Activated naive CD4-positive, alpha-beta T cell treated with anti-CD3 and anti-CD28 coated beads, Interleukin-2, amount 50 U/mL, for 24 hours (primary cell): ENCODE measurements at regions not wholly inside any gene's neighbourhood (a gene's known extent, or its start where the extent isn't known, plus 50 kb on each side); places are given as distances from the start of the nearest gene placed in this dataset.

Experiments used
- H3K27ac Mint-ChIP-seq: one replicate; pipeline ENCODE4 v1.8.0; 2021; ENCODE audit warnings: mild to moderate bottlenecking, mixed read lengths
- H3K27me3 Mint-ChIP-seq: one replicate; pipeline ENCODE4 v1.8.0; 2021; ENCODE audit warnings: mixed read lengths
- H3K36me3 Mint-ChIP-seq: one replicate; pipeline ENCODE4 v1.8.0; 2021; ENCODE audit warnings: mixed read lengths
- H3K4me1 Mint-ChIP-seq: one replicate; pipeline ENCODE4 v1.8.0; 2021; ENCODE audit warnings: mixed read lengths
- H3K4me3 Mint-ChIP-seq: one replicate; pipeline ENCODE4 v1.8.0; 2021; ENCODE audit warnings: mild to moderate bottlenecking, mixed read lengths
- H3K9me3 Mint-ChIP-seq: one replicate; pipeline ENCODE4 v1.8.0; 2021; ENCODE audit warnings: mixed read lengths

DNA sequence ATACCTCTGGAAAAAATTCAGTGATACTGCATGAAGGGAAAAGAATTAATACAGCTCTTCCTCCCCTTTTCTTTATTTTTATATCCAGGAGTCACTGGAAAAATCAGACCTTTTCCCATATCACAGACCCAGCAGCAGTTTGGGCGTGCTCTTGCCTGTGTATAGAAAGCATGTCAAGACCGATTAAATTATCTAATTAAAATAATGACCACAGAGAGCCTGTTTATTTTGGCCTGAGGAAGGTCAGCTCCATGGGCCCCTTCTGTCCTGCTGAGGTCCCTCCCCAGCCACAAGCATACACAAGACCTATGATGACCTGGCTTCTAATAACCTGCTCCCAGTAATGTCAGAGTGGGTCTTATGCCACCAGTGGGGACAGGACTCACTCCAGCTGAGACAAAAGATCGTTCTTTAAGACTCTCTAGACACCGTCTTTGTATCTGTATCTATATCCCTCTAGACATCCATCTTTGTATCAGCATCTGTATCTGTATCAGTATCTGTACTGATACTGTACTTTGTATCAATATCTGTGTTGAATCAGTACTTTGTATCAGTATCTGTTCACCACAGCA, 147.8 kb downstream of the VAPA start:
- Mint-ChIP-seq H3K4me3 (no peak overlapping the region), H3K36me3 (no peaks in the 10 kb centered on the region), H3K9me3 (no peaks in the 10 kb centered on the region), H3K4me1 (no peaks in the 10 kb centered on the region), H3K27me3 (peaks cover 2% of the 10 kb centered on the region), H3K27ac (no peak overlapping the region)

- H3K36me3 Mint-ChIP-seq: no peaks in the 10 kb centered on the region
- H3K9me3 Mint-ChIP-seq: no peaks in the 10 kb centered on the region
- H3K4me3 Mint-ChIP-seq: no peak overlapping the region
- H3K27me3 Mint-ChIP-seq: peaks cover 2% of the 10 kb centered on the region
- no peak overlapping the region for H3K27ac Mint-ChIP-seq
- H3K4me1 Mint-ChIP-seq: no peaks in the 10 kb centered on the region
Measured at GRCh38 chr18:10062302-10063300, 148.8 kb downstream of the VAPA start.

DNA sequence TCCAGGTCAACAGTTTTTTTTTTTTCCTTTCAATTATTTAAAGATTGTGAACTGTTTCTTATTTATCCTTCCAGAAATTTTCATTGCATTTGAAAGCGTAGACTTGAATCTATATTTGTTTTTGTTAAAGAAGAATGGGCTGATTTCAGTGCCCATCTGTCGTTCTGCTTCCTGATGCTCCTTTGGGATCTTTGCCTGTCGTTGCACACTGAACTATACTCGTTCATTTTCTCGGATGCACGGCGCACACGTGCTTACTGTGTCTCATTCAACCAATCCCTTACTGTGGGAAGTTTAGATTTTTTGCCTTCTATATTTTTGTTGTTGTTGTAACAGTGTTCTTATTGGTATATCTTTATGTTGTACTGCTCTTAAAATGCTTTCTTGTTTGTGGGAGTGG, 149.7 kb downstream of the VAPA start:
- Mint-ChIP-seq H3K36me3 (no peaks in the 10 kb centered on the region), H3K27ac (no peak overlapping the region), H3K4me3 (no peak overlapping the region), H3K4me1 (no peaks in the 10 kb centered on the region), H3K9me3 (no peaks in the 10 kb centered on the region), H3K27me3 (peaks cover 2% of the 10 kb centered on the region)

DNA sequence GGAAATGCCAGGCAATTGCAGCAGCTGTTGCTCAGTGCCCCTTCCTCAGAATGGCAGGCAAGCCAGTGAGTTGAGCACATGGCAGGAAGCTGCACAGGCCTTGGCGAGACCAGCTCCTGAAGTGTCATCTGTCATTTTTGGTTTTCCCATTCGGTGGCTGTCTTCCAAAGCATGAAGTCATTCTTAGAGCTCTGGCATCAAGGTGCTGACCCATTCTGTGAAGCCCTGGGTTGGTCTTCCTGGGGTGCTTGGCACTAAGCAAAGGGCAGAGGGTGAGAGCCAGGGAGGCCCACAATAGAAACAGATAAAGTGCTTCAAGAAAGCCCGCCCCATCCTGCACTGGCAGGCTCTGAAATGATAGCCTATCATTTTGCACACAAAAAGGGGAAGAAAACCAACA, 150.5 kb downstream of the VAPA start:
- H3K27me3 Mint-ChIP-seq: peaks cover 2% of the 10 kb centered on the region
- no peaks in the 10 kb centered on the region for H3K36me3 Mint-ChIP-seq
- no peaks in the 10 kb centered on the region for H3K4me1 Mint-ChIP-seq
- H3K27ac Mint-ChIP-seq: no peak overlapping the region
- H3K9me3 Mint-ChIP-seq: no peaks in the 10 kb centered on the region
- H3K4me3 Mint-ChIP-seq: no peak overlapping the region

GRCh38 chr18:10065296-10065695, 151.5 kb downstream of the VAPA start:
- Mint-ChIP-seq H3K4me1 (no peaks in the 10 kb centered on the region), H3K27ac (no peak overlapping the region), H3K36me3 (no peaks in the 10 kb centered on the region), H3K9me3 (no peaks in the 10 kb centered on the region), H3K4me3 (no peak overlapping the region), H3K27me3 (peaks cover 2% of the 10 kb centered on the region)

DNA sequence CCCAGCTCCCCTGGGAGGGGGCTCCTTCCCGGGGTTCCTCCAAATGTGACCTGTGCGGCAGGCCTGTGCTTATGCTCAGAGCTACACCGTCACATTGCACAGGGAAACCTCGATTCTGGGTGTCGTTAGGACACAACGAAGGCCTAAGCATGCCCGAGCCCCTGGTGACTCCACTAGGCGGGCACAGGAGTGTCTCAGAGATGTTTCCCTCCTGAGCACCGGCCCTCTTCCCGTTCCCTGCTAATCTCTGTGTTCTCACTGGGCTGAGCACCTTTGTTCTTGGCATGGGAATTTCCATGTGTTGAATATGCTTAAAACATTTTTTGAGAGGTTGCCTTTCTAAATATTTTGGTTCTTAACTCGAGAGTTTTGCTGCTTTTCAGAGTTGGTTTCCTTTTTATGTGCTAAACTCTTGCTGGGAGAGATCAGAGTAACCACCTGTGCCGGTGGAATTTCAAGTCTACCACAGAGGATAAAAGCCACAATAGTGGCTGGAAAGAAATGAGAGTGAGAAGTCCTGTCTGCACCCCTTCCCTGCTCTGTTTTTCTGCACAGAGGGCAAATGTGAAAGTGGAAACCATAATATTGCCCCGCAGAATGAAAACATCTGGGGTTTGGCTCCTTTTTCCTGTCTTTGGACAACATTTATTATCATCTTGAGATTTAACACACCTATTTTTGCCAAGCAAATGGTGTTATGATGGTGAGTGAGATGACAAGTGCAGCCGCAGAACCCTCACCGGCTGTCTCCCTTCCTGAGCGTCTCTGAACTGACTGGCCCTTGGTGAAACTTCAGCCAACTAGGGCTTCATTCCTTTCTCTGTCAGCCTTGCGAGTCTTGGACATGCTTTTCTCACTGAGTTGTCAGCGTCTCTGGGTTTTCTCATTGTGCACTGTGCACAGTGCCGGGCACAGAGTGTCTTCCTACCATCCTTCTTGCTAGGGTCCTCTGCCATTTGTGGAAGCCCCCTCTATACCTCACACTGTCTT, 154.1 kb downstream of the VAPA start:
- Mint-ChIP-seq H3K27ac (no peak overlapping the region), H3K36me3 (no peaks in the 10 kb centered on the region), H3K27me3 (peaks cover 2% of the 10 kb centered on the region), H3K4me3 (no peak overlapping the region), H3K9me3 (no peaks in the 10 kb centered on the region), H3K4me1 (no peaks in the 10 kb centered on the region)

DNA sequence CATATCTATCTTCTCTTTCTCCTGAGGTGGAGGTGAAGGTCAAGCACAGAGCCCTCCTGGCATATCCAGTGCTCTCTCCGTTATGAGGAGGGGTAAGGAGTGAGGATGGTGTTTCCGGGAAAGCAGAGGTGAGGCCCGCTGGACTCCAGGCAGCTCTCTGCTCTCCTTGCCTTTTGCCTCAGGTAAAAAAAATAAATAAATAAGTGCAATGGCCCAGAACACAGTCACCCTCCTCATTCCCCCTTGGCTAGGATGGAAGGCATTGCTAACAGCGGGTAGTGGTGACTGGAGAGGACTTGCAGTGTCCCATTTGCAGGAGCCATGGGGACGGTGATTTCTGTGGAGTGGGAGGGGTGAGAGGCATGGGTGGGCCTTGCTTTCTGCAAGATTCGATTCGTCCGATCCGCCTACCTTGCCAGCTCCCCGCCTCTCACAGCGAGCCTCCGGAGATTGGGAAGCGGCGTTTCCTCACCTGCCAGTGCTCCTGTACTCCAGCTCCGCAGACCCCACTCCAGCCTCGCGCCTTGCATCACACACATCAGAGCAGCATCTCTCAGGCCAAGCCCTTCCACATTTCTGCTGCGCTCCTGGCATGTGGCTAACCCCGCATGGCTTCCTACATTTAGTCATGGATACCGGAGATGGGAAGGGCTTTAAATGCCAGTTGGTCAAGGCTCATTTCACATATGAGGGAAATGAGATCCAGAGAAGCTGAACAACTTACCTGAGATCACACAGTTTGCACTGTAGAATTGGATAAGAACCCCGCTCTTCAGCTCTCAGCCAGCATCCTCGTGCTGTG, 155.2 kb downstream of the VAPA start:
- no peaks in the 10 kb centered on the region for H3K36me3 Mint-ChIP-seq
- H3K4me1 Mint-ChIP-seq: no peaks in the 10 kb centered on the region
- H3K4me3 Mint-ChIP-seq: no peak overlapping the region
- peaks cover 2% of the 10 kb centered on the region for H3K27me3 Mint-ChIP-seq
- H3K9me3 Mint-ChIP-seq: no peaks in the 10 kb centered on the region
- H3K27ac Mint-ChIP-seq: no peak overlapping the region

- Mint-ChIP-seq H3K4me3 (no peak overlapping the region), H3K9me3 (no peaks in the 10 kb centered on the region), H3K4me1 (no peaks in the 10 kb centered on the region), H3K36me3 (no peaks in the 10 kb centered on the region), H3K27ac (no peak overlapping the region), H3K27me3 (peaks cover 1% of the 10 kb centered on the region)
Measured at GRCh38 chr18:10070561-10071000, 156.8 kb downstream of the VAPA start.

GRCh38 chr18:10072671-10073175, 158.9 kb downstream of the VAPA start:
- Mint-ChIP-seq H3K36me3 (no peaks in the 10 kb centered on the region), H3K27ac (no peak overlapping the region)

GRCh38 chr18:10074110-10074509, 160.3 kb downstream of the VAPA start:
- H3K27ac Mint-ChIP-seq: no peak overlapping the region
- H3K27me3 Mint-ChIP-seq: no peaks in the 10 kb centered on the region
- no peak overlapping the region for H3K4me3 Mint-ChIP-seq
- no peaks in the 10 kb centered on the region for H3K9me3 Mint-ChIP-seq
- H3K4me1 Mint-ChIP-seq: no peaks in the 10 kb centered on the region
- H3K36me3 Mint-ChIP-seq: no peaks in the 10 kb centered on the region

More at GRCh38 chr18:10072671-10073175, 158.9 kb downstream of the VAPA start:
- Mint-ChIP-seq H3K9me3 (no peaks in the 10 kb centered on the region), H3K4me3 (no peak overlapping the region), H3K4me1 (no peaks in the 10 kb centered on the region), H3K27me3 (no peaks in the 10 kb centered on the region)

DNA sequence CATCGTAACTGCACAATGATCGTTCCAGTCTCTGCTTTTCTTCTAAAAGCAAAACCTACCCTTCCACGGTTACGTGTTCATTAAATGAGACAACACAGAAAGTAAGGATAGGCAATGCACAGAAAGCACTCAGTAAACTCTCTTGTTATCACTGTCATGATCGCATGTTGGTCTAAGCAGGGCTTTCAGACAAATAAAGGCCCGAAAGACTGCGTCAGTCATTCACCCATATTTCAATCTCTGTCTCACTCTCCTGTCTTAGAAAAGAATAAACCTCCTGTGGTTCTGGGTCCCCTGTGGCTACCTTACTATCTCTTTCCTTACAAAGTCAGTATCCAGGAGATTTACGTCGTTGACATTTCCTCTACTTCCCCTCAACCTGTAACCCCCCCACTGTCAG, 160.9 kb downstream of the VAPA start:
- no peaks in the 10 kb centered on the region for H3K4me1 Mint-ChIP-seq
- no peaks in the 10 kb centered on the region for H3K27me3 Mint-ChIP-seq
- H3K36me3 Mint-ChIP-seq: no peaks in the 10 kb centered on the region
- no peak overlapping the region for H3K27ac Mint-ChIP-seq
- H3K9me3 Mint-ChIP-seq: no peaks in the 10 kb centered on the region
- no peak overlapping the region for H3K4me3 Mint-ChIP-seq

GRCh38 chr18:10076502-10077030, 162.8 kb downstream of the VAPA start:
- no peak overlapping the region for H3K27ac Mint-ChIP-seq
- no peaks in the 10 kb centered on the region for H3K27me3 Mint-ChIP-seq
- H3K36me3 Mint-ChIP-seq: no peaks in the 10 kb centered on the region
- H3K4me3 Mint-ChIP-seq: no peak overlapping the region
- H3K9me3 Mint-ChIP-seq: no peaks in the 10 kb centered on the region
- H3K4me1 Mint-ChIP-seq: no peaks in the 10 kb centered on the region

GRCh38 chr18:10077986-10078385, 164.2 kb downstream of the VAPA start:
- peaks cover 1% of the 10 kb centered on the region for H3K27me3 Mint-ChIP-seq
- H3K27ac Mint-ChIP-seq: no peak overlapping the region
- H3K9me3 Mint-ChIP-seq: peaks cover 9% of the 10 kb centered on the region
- H3K4me1 Mint-ChIP-seq: no peaks in the 10 kb centered on the region
- no peak overlapping the region for H3K4me3 Mint-ChIP-seq
- peaks cover 5% of the 10 kb centered on the region for H3K36me3 Mint-ChIP-seq

DNA sequence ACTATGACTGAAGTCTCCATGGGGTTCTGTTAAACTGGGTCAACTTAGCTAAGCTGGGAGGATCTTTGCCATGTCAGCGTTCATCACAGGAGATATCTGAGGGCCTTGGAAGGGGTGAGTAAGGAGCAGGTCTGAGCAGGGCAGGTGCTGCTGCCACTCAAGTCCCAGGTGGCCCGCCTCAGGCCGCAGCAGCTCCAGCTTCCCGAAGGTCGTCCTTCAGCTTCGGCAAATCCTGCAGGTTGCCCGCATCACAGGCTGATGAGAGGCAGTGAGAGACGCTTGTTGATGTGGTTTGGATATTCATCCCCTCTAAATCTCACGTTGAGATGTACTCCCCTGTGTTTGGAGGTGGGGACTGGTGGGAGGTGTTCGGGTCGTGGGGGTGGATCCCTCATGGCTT, 166.6 kb downstream of the VAPA start:
- peaks cover 5% of the 10 kb centered on the region for H3K36me3 Mint-ChIP-seq
- no peak overlapping the region for H3K27ac Mint-ChIP-seq
- H3K27me3 Mint-ChIP-seq: peaks cover 2% of the 10 kb centered on the region
- peaks cover 10% of the 10 kb centered on the region for H3K9me3 Mint-ChIP-seq
- H3K4me1 Mint-ChIP-seq: no peaks in the 10 kb centered on the region
- H3K4me3 Mint-ChIP-seq: no peak overlapping the region
